Endodermal cell (in vitro differentiated cells): ENCODE measurements at regions not wholly inside any gene's neighbourhood (a gene's known extent, or its start where the extent isn't known, plus 50 kb on each side); places are given as distances from the start of the nearest gene placed in this dataset.

Experiments used
- DNase-seq: peaks from one replicate; pipeline ENCODE4 v3.0.0-alpha.2; 2017
- H3K27ac ChIP-seq: 2 replicates; pipeline ENCODE4 v1.5.1; 2013; ENCODE audit warnings: mild to moderate bottlenecking, low read depth, low read length, moderate library complexity
- H3K27me3 ChIP-seq: 2 replicates; pipeline ENCODE4 v1.6.1; 2013; ENCODE audit warnings: mild to moderate bottlenecking, low read length, moderate library complexity; ENCODE audit not compliant: insufficient read depth, control insufficient read depth, poor library complexity, severe bottlenecking
- H3K36me3 ChIP-seq: 2 replicates; pipeline ENCODE4 v1.7.0; 2013; ENCODE audit warnings: mild to moderate bottlenecking, low read length, moderate library complexity; ENCODE audit not compliant: control insufficient read depth, insufficient read depth
- H3K4me1 ChIP-seq: one replicate; pipeline ENCODE4 v1.7.0; 2013; ENCODE audit warnings: low read length; ENCODE audit not compliant: control insufficient read depth, insufficient read depth
- H3K4me3 ChIP-seq: 2 replicates; pipeline ENCODE4 v1.5.1; 2013; ENCODE audit warnings: mild to moderate bottlenecking, low read length, moderate library complexity
- H3K9ac ChIP-seq: 2 replicates; pipeline ENCODE4 v1.6.1; 2013; ENCODE audit warnings: mild to moderate bottlenecking, low read length, moderate library complexity; ENCODE audit not compliant: poor library complexity, severe bottlenecking; ENCODE audit errors: extremely low read depth
- H3K9me3 ChIP-seq: 2 replicates; pipeline ENCODE4 v1.6.1; 2013; ENCODE audit warnings: mild to moderate bottlenecking, low read length, moderate library complexity; ENCODE audit not compliant: control insufficient read depth
- H3K27ac Mint-ChIP-seq: 2 replicates; pipeline ENCODE4 v1.8.0; 2020; ENCODE audit warnings: mixed read lengths
- H3K27me3 Mint-ChIP-seq: 2 replicates; pipeline ENCODE4 v1.8.0; 2021; ENCODE audit warnings: mild to moderate bottlenecking, mixed read lengths; ENCODE audit not compliant: insufficient read depth
- H3K36me3 Mint-ChIP-seq: 2 replicates; pipeline ENCODE4 v1.8.0; 2020; ENCODE audit warnings: low read depth, mixed read lengths
- H3K4me1 Mint-ChIP-seq: 2 replicates; pipeline ENCODE4 v1.8.0; 2020; ENCODE audit warnings: mixed read lengths
- H3K4me3 Mint-ChIP-seq: 2 replicates; pipeline ENCODE4 v1.8.0; 2020; ENCODE audit warnings: mild to moderate bottlenecking, moderate library complexity, mixed read lengths
- H3K9me3 Mint-ChIP-seq: 2 replicates; pipeline ENCODE4 v1.8.0; 2020; ENCODE audit warnings: mild to moderate bottlenecking, mixed read lengths
- WGBS, 2 experiments: methylation state at CpG; one replicate each; pipeline versions ENCODE4 v1.1.5 to v1.1.7; 2013; ENCODE audit warnings: missing lambda C conversion rate in 2 of 2, mixed read lengths in 1 of 2; ENCODE audit not compliant: insufficient coverage in 1 of 2, insufficient read length in 1 of 2; 5-methylcytosine and 5-hydroxymethylcytosine counted together
- TF ChIP-seq, protein P1 (sequence below): fragments of 200-600 bp; sonication (generic); conservative IDR thresholded peaks from 2 replicates; pipeline ENCODE4 v1.5.0; 2021; ENCODE audit warnings: antibody characterized with exemption, mild to moderate bottlenecking

DNA sequence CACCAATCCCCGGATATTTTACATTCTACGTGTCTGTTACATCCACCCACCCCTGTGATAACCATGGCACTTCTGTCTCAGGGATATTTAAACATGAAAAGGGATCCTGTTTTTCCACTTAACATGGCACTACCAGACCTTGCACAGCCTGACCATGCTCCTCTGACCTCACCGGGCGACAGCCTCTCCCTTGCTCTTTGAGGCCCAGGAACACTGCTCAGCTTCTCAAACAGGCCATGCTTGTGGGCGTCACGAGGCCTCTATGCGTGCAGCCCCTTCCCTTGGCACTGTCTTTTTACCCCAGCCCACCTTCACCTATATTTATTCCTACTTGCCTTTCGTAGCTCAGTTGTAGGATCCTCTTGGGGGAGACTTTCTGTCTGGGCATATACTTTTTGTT is 385.6 kb downstream of the UQCRFS1 start:
- Mint-ChIP-seq H3K36me3 (no peaks in the 10 kb centered on the region), H3K27ac (no peak overlapping the region), H3K4me3 (no peak overlapping the region), H3K27me3 (peaks cover 4% of the 10 kb centered on the region), H3K4me1 (peaks cover 8% of the 10 kb centered on the region), H3K9me3 (no peaks in the 10 kb centered on the region)
- Histone ChIP-seq H3K9ac (no peak overlapping the region), H3K4me3 (no peak overlapping the region), H3K27ac (no peak overlapping the region), H3K4me1 (no peaks in the 10 kb centered on the region), H3K36me3 (no peaks in the 10 kb centered on the region), H3K27me3 (no peaks in the 10 kb centered on the region), H3K9me3 (no peaks in the 10 kb centered on the region)
- no peak for DNase-seq
- TF ChIP-seq, protein P1, sequence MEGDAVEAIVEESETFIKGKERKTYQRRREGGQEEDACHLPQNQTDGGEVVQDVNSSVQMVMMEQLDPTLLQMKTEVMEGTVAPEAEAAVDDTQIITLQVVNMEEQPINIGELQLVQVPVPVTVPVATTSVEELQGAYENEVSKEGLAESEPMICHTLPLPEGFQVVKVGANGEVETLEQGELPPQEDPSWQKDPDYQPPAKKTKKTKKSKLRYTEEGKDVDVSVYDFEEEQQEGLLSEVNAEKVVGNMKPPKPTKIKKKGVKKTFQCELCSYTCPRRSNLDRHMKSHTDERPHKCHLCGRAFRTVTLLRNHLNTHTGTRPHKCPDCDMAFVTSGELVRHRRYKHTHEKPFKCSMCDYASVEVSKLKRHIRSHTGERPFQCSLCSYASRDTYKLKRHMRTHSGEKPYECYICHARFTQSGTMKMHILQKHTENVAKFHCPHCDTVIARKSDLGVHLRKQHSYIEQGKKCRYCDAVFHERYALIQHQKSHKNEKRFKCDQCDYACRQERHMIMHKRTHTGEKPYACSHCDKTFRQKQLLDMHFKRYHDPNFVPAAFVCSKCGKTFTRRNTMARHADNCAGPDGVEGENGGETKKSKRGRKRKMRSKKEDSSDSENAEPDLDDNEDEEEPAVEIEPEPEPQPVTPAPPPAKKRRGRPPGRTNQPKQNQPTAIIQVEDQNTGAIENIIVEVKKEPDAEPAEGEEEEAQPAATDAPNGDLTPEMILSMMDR: no peak
- 97 to 100% methylated on average over 5 to 8 of the region's 8 CpGs for WGBS, 2 experiments

DNA sequence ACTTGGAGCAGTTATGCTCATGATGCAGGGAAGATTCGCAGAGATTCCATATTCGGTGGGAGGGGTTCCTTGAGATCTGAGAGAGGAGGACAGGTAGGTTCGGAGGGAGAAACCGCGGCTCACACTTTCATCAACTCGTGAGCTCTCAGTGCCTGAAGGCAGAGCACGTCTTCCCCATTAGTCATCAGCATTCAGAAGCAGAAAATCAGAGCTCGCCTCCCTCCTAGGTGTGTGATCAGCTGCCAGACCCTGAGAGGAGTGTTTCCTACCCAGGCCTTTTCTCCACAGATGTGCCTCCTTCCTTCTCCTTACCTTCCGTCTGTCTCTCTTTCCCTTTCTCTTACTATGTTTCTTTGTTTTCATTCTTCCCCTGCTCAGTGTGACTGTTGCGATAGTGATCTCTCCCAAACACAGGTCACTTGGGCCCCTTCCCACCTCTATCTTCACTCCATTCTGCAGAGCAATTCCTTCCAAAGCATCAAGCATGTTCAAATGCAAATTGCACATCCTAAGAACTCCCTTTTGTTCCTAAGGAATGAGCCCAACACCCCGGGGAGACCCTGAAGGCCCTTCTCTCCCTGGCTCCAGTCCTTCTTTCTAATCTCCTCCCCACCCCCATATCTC is 389.5 kb downstream of the UQCRFS1 start:
- peaks cover 8% of the 10 kb centered on the region for H3K4me1 Mint-ChIP-seq
- TF ChIP-seq, protein P1: no peak
- Histone ChIP-seq H3K4me1 (no peaks in the 10 kb centered on the region), H3K9me3 (no peaks in the 10 kb centered on the region), H3K9ac (no peak overlapping the region), H3K4me3 (no peak overlapping the region), H3K36me3 (no peaks in the 10 kb centered on the region), H3K27ac (no peak overlapping the region), H3K27me3 (no peaks in the 10 kb centered on the region)
- no peak overlapping the region for H3K27ac Mint-ChIP-seq
- WGBS, 2 experiments: 52 to 54% methylated on average over 5 to 11 of the region's 11 CpGs
- no peak for DNase-seq
- H3K4me3 Mint-ChIP-seq: no peak overlapping the region
- H3K9me3 Mint-ChIP-seq: no peaks in the 10 kb centered on the region
- H3K36me3 Mint-ChIP-seq: no peaks in the 10 kb centered on the region
- peaks cover 4% of the 10 kb centered on the region for H3K27me3 Mint-ChIP-seq

DNA sequence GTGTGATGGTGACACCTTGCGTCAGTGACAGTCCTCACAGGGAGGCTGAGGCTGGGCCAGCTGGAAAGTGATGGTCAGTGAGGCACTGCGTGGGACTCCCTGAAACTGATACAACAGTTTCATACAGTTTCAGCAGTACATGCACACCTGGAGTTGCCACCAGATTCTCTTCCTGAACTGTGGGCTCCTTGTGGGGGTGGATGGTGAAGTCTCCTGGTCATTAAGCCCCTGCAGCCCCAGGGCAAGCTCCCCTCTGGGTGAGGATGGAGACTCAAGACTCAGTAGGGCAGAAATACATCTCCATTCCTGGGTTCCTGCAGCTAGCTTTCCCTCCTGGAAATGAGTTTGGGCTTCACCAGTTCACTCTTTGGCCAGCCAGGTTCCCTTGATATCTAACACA is 392.7 kb downstream of the UQCRFS1 start:
- H3K4me3 Mint-ChIP-seq: no peak overlapping the region
- no peak overlapping the region for H3K27ac ChIP-seq
- H3K9me3 Mint-ChIP-seq: peaks cover 7% of the 10 kb centered on the region
- peaks cover 8% of the 10 kb centered on the region for H3K4me1 Mint-ChIP-seq
- H3K36me3 Mint-ChIP-seq: no peaks in the 10 kb centered on the region
- no peaks in the 10 kb centered on the region for H3K4me1 ChIP-seq
- no peak for DNase-seq
- no peaks in the 10 kb centered on the region for H3K27me3 ChIP-seq
- TF ChIP-seq, protein P1: no peak
- H3K4me3 ChIP-seq: no peak overlapping the region
- peaks cover 4% of the 10 kb centered on the region for H3K27me3 Mint-ChIP-seq
- no peak overlapping the region for H3K9ac ChIP-seq
- H3K9me3 ChIP-seq: no peaks in the 10 kb centered on the region
- 97% methylated on average over 2 of the region's 2 CpGs; no CpG with 5 or more reads in 1 of the 2 experiments for WGBS, 2 experiments
- H3K36me3 ChIP-seq: no peaks in the 10 kb centered on the region
- H3K27ac Mint-ChIP-seq: no peak overlapping the region
